GM23338 (cell line): ENCODE measurements at regions not wholly inside any gene's neighbourhood (a gene's known extent, or its start where the extent isn't known, plus 50 kb on each side); places are given as distances from the start of the nearest gene placed in this dataset.
A peak's percentile ranks its signal among the peaks of the same experiment; 100 is the strongest.

Experiments
- ATAC-seq: fragments of 200-7000 bp; cut with Tn5 transposase; 3 replicates; pipeline ENCODE4 v1.9.1; 2020
- DNase-seq: peaks from one replicate; pipeline ENCODE4 v3.0.0-alpha.2; 2015; ENCODE audit warnings: low spot score
- H2AFZ ChIP-seq: fragments of 200-600 bp; sonication (generic); 2 replicates; pipeline ENCODE4 v1.8.0; 2016; ENCODE audit warnings: antibody characterized with exemption, mild to moderate bottlenecking, moderate library complexity
- H3F3A ChIP-seq: fragments of 200-600 bp; sonication (generic); replicated peaks from 2 replicates; pipeline ENCODE4 v1.8.0; 2017; ENCODE audit warnings: antibody characterized with exemption, mixed run types, low read depth
- H3K27ac ChIP-seq: fragments of 200-600 bp; sonication (generic); 2 replicates; pipeline ENCODE4 v1.6.1; 2016; ENCODE audit warnings: low read depth
- H3K27me3 ChIP-seq: fragments of 200-600 bp; sonication (generic); 2 replicates; pipeline ENCODE4 v1.8.0; 2016; ENCODE audit warnings: mild to moderate bottlenecking, mixed run types, moderate library complexity; ENCODE audit not compliant: insufficient read depth
- H3K36me3 ChIP-seq: fragments of 200-600 bp; sonication (generic); 2 replicates; pipeline ENCODE4 v1.8.0; 2016; ENCODE audit warnings: mild to moderate bottlenecking; ENCODE audit not compliant: insufficient read depth
- H3K4me1 ChIP-seq: fragments of 200-600 bp; sonication (generic); 2 replicates; pipeline ENCODE4 v1.8.0; 2016; ENCODE audit warnings: mild to moderate bottlenecking, moderate library complexity; ENCODE audit not compliant: insufficient read depth
- H3K4me2 ChIP-seq: fragments of 200-600 bp; sonication (generic); 2 replicates; pipeline ENCODE4 v1.7.1; 2017; ENCODE audit warnings: mixed run types
- H3K4me3 ChIP-seq: fragments of 200-600 bp; sonication (generic); 2 replicates; pipeline ENCODE4 v1.6.1; 2016; ENCODE audit warnings: mixed run types
- H3K79me2 ChIP-seq: fragments of 200-600 bp; sonication (generic); replicated peaks from 2 replicates; pipeline ENCODE4 v1.8.0; 2017; ENCODE audit warnings: mild to moderate bottlenecking; ENCODE audit not compliant: insufficient read depth
- H3K9me2 ChIP-seq: fragments of 200-600 bp; sonication (generic); 2 replicates; pipeline ENCODE4 v1.8.0; 2017; ENCODE audit not compliant: insufficient read depth
- H4K20me1 ChIP-seq: fragments of 200-600 bp; sonication (generic); replicated peaks from 2 replicates; pipeline ENCODE4 v1.8.0; 2017; ENCODE audit warnings: mild to moderate bottlenecking; ENCODE audit not compliant: insufficient read depth
- H3K27ac Mint-ChIP-seq: 2 replicates; pipeline ENCODE4 v1.8.0; 2020; ENCODE audit warnings: inconsistent platforms, mild to moderate bottlenecking, moderate library complexity, mixed read lengths
- H3K27me3 Mint-ChIP-seq: 3 replicates; pipeline ENCODE4 v1.8.0; 2022; ENCODE audit warnings: low read depth, mild to moderate bottlenecking, moderate library complexity, mixed read lengths, inconsistent platforms; ENCODE audit not compliant: insufficient read depth, poor library complexity
- H3K36me3 Mint-ChIP-seq: 3 replicates; pipeline ENCODE4 v1.8.0; 2021; ENCODE audit warnings: low read depth, mild to moderate bottlenecking, inconsistent platforms, moderate library complexity, mixed read lengths
- H3K4me1 Mint-ChIP-seq: 3 replicates; pipeline ENCODE4 v1.8.0; 2020; ENCODE audit warnings: mild to moderate bottlenecking, inconsistent platforms, mixed read lengths
- H3K4me3 Mint-ChIP-seq: 3 replicates; pipeline ENCODE4 v1.8.0; 2021; ENCODE audit warnings: moderate library complexity, mild to moderate bottlenecking, inconsistent platforms, mixed read lengths
- H3K9me3 Mint-ChIP-seq: 3 replicates; pipeline ENCODE4 v1.8.0; 2020; ENCODE audit warnings: moderate library complexity, mild to moderate bottlenecking, inconsistent platforms, mixed read lengths
- CTCF ChIP-seq, 2 experiments: fragments of 200-600 bp in 1 of 2; sonication (generic) in 1 of 2; conservative IDR thresholded peaks; 2 replicates each; pipeline versions ENCODE4 v1.5.1 to v1.6.1; 2016 to 2017; ENCODE audit warnings: antibody characterized with exemption in 2 of 2, low read depth in 2 of 2, mild to moderate bottlenecking in 2 of 2, moderate library complexity in 1 of 2
- EZH2 ChIP-seq: fragments of 200-600 bp; sonication (generic); IDR thresholded peaks from one replicate; pipeline ENCODE4 v1.8.0; 2017; ENCODE audit warnings: antibody characterized with exemption, mild to moderate bottlenecking, low read depth; ENCODE audit not compliant: unreplicated experiment
- NANOG ChIP-seq: IDR thresholded peaks from 2 replicates; pipeline ENCODE4 v1.6.1; 2016; ENCODE audit warnings: antibody characterized with exemption, borderline replicate concordance
- POLR2AphosphoS5 ChIP-seq: IDR thresholded peaks from 2 replicates; pipeline ENCODE4 v1.6.1; 2016; ENCODE audit warnings: antibody characterized with exemption, low read depth
- REST ChIP-seq: IDR thresholded peaks from one replicate; pipeline ENCODE4 v1.6.1; 2018; ENCODE audit warnings: antibody characterized with exemption; ENCODE audit not compliant: unreplicated experiment

- H3K36me3 ChIP-seq, result no peaks in the 10 kb centered on the region
- H3K4me3 ChIP-seq, result no peak overlapping the region
- no peak for DNase-seq
- no peak for ATAC-seq
- H3F3A ChIP-seq, result no peaks in the 10 kb centered on the region
- peaks cover 10% of the 10 kb centered on the region; the same call in 1 of the 2 replicates for H3K9me2 ChIP-seq
- H3K27ac ChIP-seq, result no peak overlapping the region
- H3K79me2 ChIP-seq, result no peaks in the 10 kb centered on the region
- Mint-ChIP-seq H3K27me3 (peaks cover 1% of the 10 kb centered on the region), H3K27ac (no peak overlapping the region), H3K4me3 (no peak overlapping the region), H3K9me3 (no peaks in the 10 kb centered on the region), H3K36me3 (no peaks in the 10 kb centered on the region), H3K4me1 (no peaks in the 10 kb centered on the region)
- no peaks in the 10 kb centered on the region for H3K4me1 ChIP-seq
- H2AFZ ChIP-seq, result no peak overlapping the region
- TF ChIP-seq NANOG (no peak), CTCF (conservative IDR thresholded peaks at IDR 0.05; ENCODE audit: low read depth in 2 of 2) (no peak), REST (no peak), EZH2 (no peak), POLR2AphosphoS5 (no peak)
- H3K27me3 ChIP-seq, result no peaks in the 10 kb centered on the region
- no peak overlapping the region for H3K4me2 ChIP-seq
- H4K20me1 ChIP-seq, result no peaks in the 10 kb centered on the region
These were observed 70.6 kb upstream of the GLIS3 start for GRCh38 chr9:4370501-4370900.

- no peaks in the 10 kb centered on the region for H3K27me3 ChIP-seq
- H3K4me2 ChIP-seq, result no peak overlapping the region
- DNase-seq, result peak; percentile 78
- H2AFZ ChIP-seq, result peak overlapping the region; percentile 70; the same call in 1 of the 2 replicates
- Mint-ChIP-seq H3K4me3 (no peak overlapping the region), H3K27ac (no peak overlapping the region), H3K9me3 (no peaks in the 10 kb centered on the region), H3K27me3 (peaks cover 1% of the 10 kb centered on the region), H3K4me1 (peaks cover 2% of the 10 kb centered on the region; the same call in 1 of the 3 replicates), H3K36me3 (no peaks in the 10 kb centered on the region)
- no peaks in the 10 kb centered on the region for H3F3A ChIP-seq
- peaks cover 10% of the 10 kb centered on the region; the same call in 1 of the 2 replicates for H3K9me2 ChIP-seq
- H3K4me1 ChIP-seq, result no peaks in the 10 kb centered on the region
- ATAC-seq, result peak; percentile 52
- no peaks in the 10 kb centered on the region for H4K20me1 ChIP-seq
- no peak overlapping the region for H3K4me3 ChIP-seq
- no peaks in the 10 kb centered on the region for H3K36me3 ChIP-seq
- H3K79me2 ChIP-seq, result no peaks in the 10 kb centered on the region
- no peak overlapping the region for H3K27ac ChIP-seq
- TF ChIP-seq REST (no peak), EZH2 (no peak)
These were observed 66.9 kb upstream of the GLIS3 start for GRCh38 chr9:4366591-4367330.
